Mesodermal cell (in vitro differentiated cells): ENCODE measurements at regions not wholly inside any gene's neighbourhood (a gene's known extent, or its start where the extent isn't known, plus 50 kb on each side); places are given as distances from the start of the nearest gene placed in this dataset.

ENCODE experiments used
- H3K27ac ChIP-seq: 2 replicates; pipeline ENCODE4 v1.7.0; 2013; ENCODE audit warnings: mild to moderate bottlenecking, low read depth, low read length, moderate library complexity; ENCODE audit not compliant: severe bottlenecking
- H3K36me3 ChIP-seq: 2 replicates; pipeline ENCODE4 v1.7.1; 2013; ENCODE audit warnings: mild to moderate bottlenecking, low read length, moderate library complexity; ENCODE audit not compliant: control insufficient read depth, insufficient read depth
- H3K4me1 ChIP-seq: one replicate; pipeline ENCODE4 v1.7.1; 2013; ENCODE audit warnings: mild to moderate bottlenecking, low read length; ENCODE audit not compliant: insufficient read depth, control insufficient read depth, poor library complexity, severe bottlenecking
- H3K4me3 ChIP-seq: 2 replicates; pipeline ENCODE4 v1.7.0; 2013; ENCODE audit warnings: low read length, control low read depth, mild to moderate bottlenecking; ENCODE audit not compliant: insufficient read depth, poor library complexity, severe bottlenecking; ENCODE audit errors: extremely low read depth
- H3K9me3 ChIP-seq: 2 replicates; pipeline ENCODE4 v1.7.1; 2013; ENCODE audit warnings: mild to moderate bottlenecking, low read length, moderate library complexity; ENCODE audit not compliant: control insufficient read depth
- WGBS, 2 experiments: methylation state at CpG; one replicate each; pipeline ENCODE4 v1.1.5; 2013; ENCODE audit warnings: missing lambda C conversion rate in 2 of 2; ENCODE audit not compliant: insufficient coverage in 2 of 2; 5-methylcytosine and 5-hydroxymethylcytosine counted together

DNA sequence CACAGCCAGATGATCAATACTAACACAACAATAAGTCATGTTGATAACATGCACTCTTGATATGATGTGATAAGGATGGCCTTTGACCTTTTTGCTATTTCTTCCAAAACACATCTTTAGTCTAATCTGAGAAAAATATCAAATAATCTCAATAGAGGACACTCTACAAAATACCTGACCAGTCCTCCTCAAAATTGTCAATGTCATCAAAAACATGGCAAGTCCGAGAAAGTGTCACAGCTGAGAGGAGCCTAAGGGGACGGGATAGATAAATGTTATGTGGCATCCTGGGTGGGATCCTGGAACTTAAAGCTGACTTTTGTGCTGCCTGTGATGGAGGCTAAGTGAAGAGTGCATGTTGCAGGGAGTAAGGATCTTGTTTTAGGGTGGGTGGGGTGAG lies 699.6 kb upstream of the ADAMTS16 start:
- WGBS, 2 experiments, result 77 to 84% methylated on average over 2 of the region's 2 CpGs
- no peak overlapping the region for H3K27ac ChIP-seq
- no peaks in the 10 kb centered on the region for H3K36me3 ChIP-seq
- no peak overlapping the region for H3K4me3 ChIP-seq
- no peaks in the 10 kb centered on the region for H3K4me1 ChIP-seq
- no peaks in the 10 kb centered on the region for H3K9me3 ChIP-seq

DNA sequence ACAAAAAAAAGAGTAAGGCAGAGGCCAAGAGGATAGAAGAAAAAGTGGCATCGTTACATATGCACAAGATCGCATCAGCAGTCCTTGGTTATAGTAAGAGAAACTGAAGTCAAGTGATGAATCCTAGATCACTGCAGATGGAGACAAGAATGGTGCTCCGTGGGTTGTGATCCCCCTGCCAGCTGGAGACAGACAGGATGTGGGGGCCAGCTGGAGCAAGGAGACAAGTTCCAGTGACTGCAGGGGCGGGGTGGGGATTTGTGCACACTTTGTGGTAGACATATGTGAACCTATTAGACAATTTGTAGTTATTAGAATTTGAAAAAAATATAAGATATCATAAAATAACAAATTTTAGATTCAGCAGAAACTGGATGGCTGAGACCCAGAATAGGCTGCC lies 697.9 kb upstream of the ADAMTS16 start:
- WGBS, 2 experiments, result 87 to 90% methylated on average over 3 of the region's 4 CpGs
- Histone ChIP-seq H3K9me3 (no peaks in the 10 kb centered on the region), H3K27ac (no peak overlapping the region), H3K4me1 (no peaks in the 10 kb centered on the region), H3K4me3 (no peak overlapping the region), H3K36me3 (no peaks in the 10 kb centered on the region)

DNA sequence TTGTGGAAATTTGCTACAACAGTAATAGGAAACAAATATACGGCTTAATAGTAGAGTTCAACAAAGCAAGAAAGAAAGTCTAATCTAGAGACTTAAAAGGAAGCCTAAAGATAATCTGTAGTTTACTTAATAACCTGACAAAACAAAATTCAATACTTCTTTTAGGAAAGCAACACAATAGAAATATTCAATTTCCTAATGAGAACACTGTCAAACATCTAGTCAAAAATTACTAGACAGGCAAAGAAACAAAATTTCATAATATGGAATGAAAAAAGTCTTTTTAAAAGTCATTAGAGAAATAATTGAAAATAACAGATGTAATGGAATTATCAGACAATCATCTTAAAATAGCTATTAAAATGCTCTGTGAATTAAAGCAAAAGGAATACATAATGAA lies 692.5 kb upstream of the ADAMTS16 start:
- Histone ChIP-seq H3K4me1 (no peaks in the 10 kb centered on the region), H3K9me3 (no peaks in the 10 kb centered on the region), H3K27ac (no peak overlapping the region), H3K36me3 (no peaks in the 10 kb centered on the region), H3K4me3 (no peak overlapping the region)
- WGBS, 2 experiments, result no CpG with 5 or more reads among the region's 1 CpG

DNA sequence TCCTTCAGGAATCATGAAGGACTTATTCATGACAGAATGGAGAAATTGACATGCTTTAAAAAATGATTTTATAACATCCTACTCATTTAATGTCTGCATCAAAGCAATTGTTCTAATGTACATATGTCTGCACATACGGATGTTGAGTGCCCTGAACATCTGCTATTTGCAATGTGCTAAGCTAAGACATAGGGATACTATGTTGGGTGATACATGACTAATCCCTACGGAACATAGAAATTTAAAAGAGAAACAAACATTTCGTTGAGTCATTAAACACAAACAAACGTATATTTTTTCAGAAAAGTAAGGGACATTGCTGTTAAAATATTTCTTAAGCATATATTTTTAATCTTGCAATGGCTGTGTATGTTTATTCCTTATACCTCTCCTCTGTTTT lies 686.5 kb upstream of the ADAMTS16 start:
- Histone ChIP-seq H3K27ac (no peak overlapping the region), H3K4me1 (no peaks in the 10 kb centered on the region), H3K36me3 (no peaks in the 10 kb centered on the region), H3K4me3 (no peak overlapping the region), H3K9me3 (no peaks in the 10 kb centered on the region)
- WGBS, 2 experiments, result 90% methylated on average over 1 of the region's 4 CpGs; no CpG with 5 or more reads in 1 of the 2 experiments

GRCh38 chr5:4479426-4479825 lies 660.7 kb upstream of the ADAMTS16 start:
- H3K9me3 ChIP-seq, result no peaks in the 10 kb centered on the region
- WGBS, 2 experiments, result 77% methylated on average over 3 of the region's 3 CpGs
- H3K27ac ChIP-seq, result no peak overlapping the region
- H3K4me3 ChIP-seq, result no peak overlapping the region
- H3K36me3 ChIP-seq, result no peaks in the 10 kb centered on the region
- H3K4me1 ChIP-seq, result peaks cover 4% of the 10 kb centered on the region

DNA sequence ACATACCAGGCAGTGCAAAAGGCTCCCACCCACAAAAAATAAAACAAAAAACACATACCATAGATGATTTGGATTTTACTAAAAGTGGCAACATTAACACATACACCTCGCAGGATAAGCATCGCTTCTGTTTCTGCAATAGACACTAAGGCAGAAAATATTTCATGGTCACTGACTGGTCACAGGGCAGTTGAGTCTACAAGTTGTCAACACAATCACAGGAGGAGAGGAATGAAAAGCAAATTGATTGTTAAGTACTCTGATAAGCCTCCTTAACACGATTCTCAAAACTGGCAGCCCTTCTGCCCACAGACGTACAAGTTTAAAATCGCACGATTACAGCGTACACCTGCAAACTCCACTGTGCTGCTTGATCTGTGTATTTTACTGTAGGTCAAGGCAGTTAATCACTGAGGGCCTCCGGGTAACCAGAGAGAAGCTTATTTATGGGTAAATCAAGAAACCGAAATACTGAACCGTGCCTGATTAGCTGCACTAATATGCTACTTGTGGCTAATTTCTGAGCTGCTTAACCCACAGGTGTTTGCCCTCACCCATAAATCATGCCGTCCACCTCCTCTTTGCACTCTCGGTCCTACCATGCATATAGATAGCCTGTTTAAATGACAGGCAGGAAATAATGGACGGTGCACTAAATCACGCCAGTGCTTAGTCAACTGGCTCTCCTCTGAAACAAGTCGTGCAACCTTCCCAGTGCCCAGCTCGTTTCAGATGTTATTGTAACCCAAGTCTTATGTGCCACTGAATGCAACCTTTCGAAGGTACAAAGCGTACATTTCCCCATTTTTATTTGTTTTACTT lies 659.4 kb upstream of the ADAMTS16 start:
- H3K4me1 ChIP-seq, result peaks cover 4% of the 10 kb centered on the region
- no peak overlapping the region for H3K4me3 ChIP-seq
- WGBS, 2 experiments, result 91 to 92% methylated on average over 14 to 18 of the region's 18 CpGs

DNA sequence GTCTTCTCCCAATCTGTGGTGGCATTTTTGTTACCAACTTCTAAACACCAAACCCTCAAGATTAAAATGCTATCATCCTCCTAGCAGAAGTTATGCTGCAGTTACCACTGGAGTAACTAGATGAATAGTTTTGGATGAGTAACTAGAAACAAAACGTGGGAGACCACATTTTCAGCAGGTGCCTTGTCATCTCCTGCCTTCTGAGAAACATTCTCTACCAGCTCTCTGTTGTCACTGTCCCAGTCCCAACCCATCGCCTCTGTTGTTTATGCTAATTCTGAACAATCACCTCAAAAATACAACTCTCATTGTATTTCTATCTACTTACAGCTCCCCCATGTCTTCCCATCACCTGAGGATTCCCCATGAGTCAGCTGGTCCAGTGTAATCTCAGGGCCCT lies 652.5 kb upstream of the ADAMTS16 start:
- WGBS, 2 experiments, result 60 to 83% methylated on average over 2 of the region's 2 CpGs

More for the DNA sequence above, 659.4 kb upstream of the ADAMTS16 start:
- Histone ChIP-seq H3K9me3 (no peaks in the 10 kb centered on the region), H3K36me3 (no peaks in the 10 kb centered on the region), H3K27ac (no peak overlapping the region)

DNA sequence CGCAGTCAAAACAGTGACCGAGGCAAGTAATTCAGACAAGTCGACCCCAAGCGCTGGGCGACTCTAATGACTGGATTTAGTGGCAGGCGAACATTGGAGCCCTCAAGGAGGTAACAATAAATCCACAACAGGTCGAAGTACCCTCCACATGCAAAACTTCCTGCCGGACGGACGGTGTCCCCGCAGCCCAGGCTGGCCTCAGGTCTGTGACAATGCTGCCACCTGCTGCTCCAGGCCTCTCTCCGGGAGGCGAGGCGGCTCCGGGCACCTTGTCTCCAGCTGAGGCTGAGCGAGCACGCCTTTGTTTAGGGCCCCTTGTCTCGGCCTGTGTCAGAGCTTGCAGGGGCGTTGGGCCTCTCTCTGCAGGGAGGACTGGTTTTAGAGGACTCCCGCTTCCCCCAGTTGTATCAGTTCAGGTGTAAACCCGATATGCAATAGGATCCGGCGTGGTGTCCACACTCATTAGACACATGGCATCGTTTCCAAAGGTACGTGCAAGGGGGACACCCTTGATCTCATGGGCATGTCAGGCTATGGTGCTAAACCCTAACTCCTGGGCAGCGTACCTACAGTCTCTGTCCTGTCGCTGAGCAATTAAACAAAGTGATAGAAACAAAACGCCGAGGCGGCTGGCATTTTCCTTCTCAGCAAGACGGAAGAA lies 628.0 kb upstream of the ADAMTS16 start:
- Histone ChIP-seq H3K27ac (no peak overlapping the region), H3K4me1 (no peaks in the 10 kb centered on the region), H3K4me3 (no peak overlapping the region), H3K36me3 (no peaks in the 10 kb centered on the region), H3K9me3 (no peaks in the 10 kb centered on the region)
- 66 to 68% methylated on average over 28 to 31 of the region's 31 CpGs for WGBS, 2 experiments

More for the DNA sequence above, 652.5 kb upstream of the ADAMTS16 start:
- H3K27ac ChIP-seq, result no peak overlapping the region
- H3K4me1 ChIP-seq, result no peaks in the 10 kb centered on the region
- no peak overlapping the region for H3K4me3 ChIP-seq
- no peaks in the 10 kb centered on the region for H3K36me3 ChIP-seq
- H3K9me3 ChIP-seq, result no peaks in the 10 kb centered on the region

DNA sequence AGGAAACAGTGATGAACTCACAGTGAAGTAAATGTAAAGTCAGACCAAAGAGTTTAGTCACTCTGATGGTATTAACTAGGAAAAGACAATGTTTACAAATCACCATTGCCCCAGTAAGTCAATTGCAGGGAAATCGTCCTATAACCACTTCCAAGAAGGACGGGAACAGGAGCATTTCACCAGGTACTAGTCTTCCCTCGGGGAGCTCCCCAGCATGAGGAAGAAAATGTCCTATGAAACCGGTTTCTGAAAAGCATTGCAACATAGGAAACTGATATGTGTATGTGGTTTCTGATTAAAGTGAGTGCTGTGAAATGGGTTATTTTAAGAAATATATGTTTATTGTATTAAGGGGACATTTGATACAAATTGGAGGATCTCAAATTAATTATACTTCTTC lies 626.7 kb upstream of the ADAMTS16 start:
- no peaks in the 10 kb centered on the region for H3K36me3 ChIP-seq
- no peaks in the 10 kb centered on the region for H3K4me1 ChIP-seq
- H3K4me3 ChIP-seq, result no peak overlapping the region
- H3K27ac ChIP-seq, result no peak overlapping the region
- no peaks in the 10 kb centered on the region for H3K9me3 ChIP-seq
- 90 to 92% methylated on average over 3 to 4 of the region's 4 CpGs for WGBS, 2 experiments

DNA sequence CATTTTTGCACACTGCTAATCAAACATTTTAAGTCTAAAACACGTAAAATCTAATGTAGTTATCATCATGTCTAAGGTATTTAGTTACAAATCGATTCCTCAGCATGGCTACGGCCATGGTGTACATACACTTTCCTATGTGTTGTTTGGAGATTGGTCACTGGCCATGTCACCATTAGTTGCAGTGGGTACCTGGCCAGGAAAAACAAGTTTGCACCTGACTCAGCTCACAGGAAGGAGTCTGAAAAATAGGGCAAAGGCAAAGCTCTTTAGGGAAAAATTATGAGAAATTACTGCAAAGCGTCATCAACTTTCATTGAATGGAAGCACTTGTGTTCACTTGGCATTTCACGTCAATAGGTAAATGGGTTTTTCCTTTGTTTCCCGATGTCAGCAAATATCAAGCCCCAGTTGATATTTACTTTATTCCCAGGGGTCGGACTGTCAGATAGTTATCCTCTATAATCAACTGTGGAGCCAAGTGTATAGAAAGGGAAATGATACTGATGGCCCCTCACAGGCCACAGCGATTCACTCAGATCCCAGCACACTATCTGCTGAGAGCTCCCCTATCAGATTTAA lies 626.0 kb upstream of the ADAMTS16 start:
- Histone ChIP-seq H3K4me3 (no peak overlapping the region), H3K4me1 (no peaks in the 10 kb centered on the region), H3K9me3 (no peaks in the 10 kb centered on the region), H3K27ac (no peak overlapping the region), H3K36me3 (no peaks in the 10 kb centered on the region)
- WGBS, 2 experiments, result 81 to 82% methylated on average over 4 to 5 of the region's 8 CpGs
